Cardiac fibroblast (primary cell): ENCODE measurements at regions not wholly inside any gene's neighbourhood (a gene's known extent, or its start where the extent isn't known, plus 50 kb on each side); places are given as distances from the start of the nearest gene placed in this dataset.

Experiments used
- DNase-seq, 2 donors: peaks; one replicate each; pipeline versions ENCODE4 v3.0.0 to v3.0.0-alpha.2; 2010; ENCODE audit warnings: low read depth in 2 of 2
- H3K4me3 ChIP-seq, 2 donors: replicated peaks in 1 of 2; 1 replicate in 1 of 2; 2 replicates in 1 of 2; pipeline ENCODE4 v1.5.1; 2011; ENCODE audit warnings: low read depth in 2 of 2, low read length in 2 of 2, mild to moderate bottlenecking in 2 of 2, moderate library complexity in 1 of 2
- CTCF ChIP-seq: IDR thresholded peaks from one replicate; pipeline ENCODE4 v1.5.1; 2011; ENCODE audit warnings: low read depth, mild to moderate bottlenecking, low read length, inconsistent platforms

- DNase-seq = no peak
- TF ChIP-seq CTCF = no peak
- H3K4me3 ChIP-seq = no peak overlapping the region
These were observed 259.2 kb downstream of the NDUFA10 start for GRCh38 chr2:239765911-239766310.

GRCh38 chr2:239765076-239765845, 259.9 kb downstream of the NDUFA10 start:
- no peak for TF ChIP-seq CTCF
- H3K4me3 ChIP-seq = no peak overlapping the region
- no peak for DNase-seq

- no peak for TF ChIP-seq CTCF
- no peak for DNase-seq
- H3K4me3 ChIP-seq = no peak overlapping the region
These were observed 261.6 kb downstream of the NDUFA10 start for GRCh38 chr2:239763433-239764097.

- DNase-seq = no peak
- TF ChIP-seq CTCF = no peak
- no peak overlapping the region for H3K4me3 ChIP-seq
These were observed 262.4 kb downstream of the NDUFA10 start for GRCh38 chr2:239762655-239763269.

GRCh38 chr2:239762106-239762505, 263.0 kb downstream of the NDUFA10 start:
- DNase-seq = no peak
- no peak overlapping the region for H3K4me3 ChIP-seq

GRCh38 chr2:239760596-239760995, 264.5 kb downstream of the NDUFA10 start:
- no peak for TF ChIP-seq CTCF
- no peak for DNase-seq
- no peak overlapping the region for H3K4me3 ChIP-seq

More at GRCh38 chr2:239762106-239762505, 263.0 kb downstream of the NDUFA10 start:
- no peak for TF ChIP-seq CTCF
